HG03457 (cell line): ENCODE measurements at regions not wholly inside any gene's neighbourhood (a gene's known extent, or its start where the extent isn't known, plus 50 kb on each side); places are given as distances from the start of the nearest gene placed in this dataset.

Experiments used
- ATAC-seq: cut with Tn5 transposase; IDR thresholded peaks from one replicate; pipeline ENCODE4 v1.9.1; 2021; ENCODE audit warnings: moderate number of reproducible peaks; ENCODE audit not compliant: unreplicated experiment

- ATAC-seq: peak; percentile 61
Measured at GRCh38 chr1:172883387-172883791, 167.4 kb downstream of the TNFSF18 start.

- ATAC-seq: no peak
Measured at GRCh38 chr1:172883844-172884243, 166.9 kb downstream of the TNFSF18 start.

GRCh38 chr1:172885411-172885810 is 165.3 kb downstream of the TNFSF18 start:
- ATAC-seq: no peak

- no peak for ATAC-seq
Measured at GRCh38 chr1:172885971-172886370, 164.8 kb downstream of the TNFSF18 start.

GRCh38 chr1:172887162-172887561 is 163.6 kb downstream of the TNFSF18 start:
- no peak for ATAC-seq

GRCh38 chr1:172893146-172893841 is 157.4 kb downstream of the TNFSF18 start:
- no peak for ATAC-seq

GRCh38 chr1:172894349-172895049 is 156.2 kb downstream of the TNFSF18 start:
- no peak for ATAC-seq

- ATAC-seq: no peak
Measured at GRCh38 chr1:172895050-172895460, 155.7 kb downstream of the TNFSF18 start.

GRCh38 chr1:172895761-172896160 is 155.0 kb downstream of the TNFSF18 start:
- no peak for ATAC-seq

- ATAC-seq: no peak
Measured at GRCh38 chr1:172897738-172898137, 153.0 kb downstream of the TNFSF18 start.

GRCh38 chr1:172898866-172899265 is 151.9 kb downstream of the TNFSF18 start:
- no peak for ATAC-seq

GRCh38 chr1:172900376-172900997 is 150.3 kb downstream of the TNFSF18 start:
- ATAC-seq: no peak

GRCh38 chr1:172902200-172902599 is 148.5 kb downstream of the TNFSF18 start:
- ATAC-seq: no peak

- no peak for ATAC-seq
Measured at GRCh38 chr1:172902861-172903381, 147.8 kb downstream of the TNFSF18 start.

- no peak for ATAC-seq
Measured at GRCh38 chr1:172903581-172904220, 147.0 kb downstream of the TNFSF18 start.

- no peak for ATAC-seq
Measured at GRCh38 chr1:172905452-172905851, 145.3 kb downstream of the TNFSF18 start.

- ATAC-seq: no peak
Measured at GRCh38 chr1:172906778-172907592, 143.8 kb downstream of the TNFSF18 start.

- no peak for ATAC-seq
Measured at GRCh38 chr1:172907834-172908326, 142.9 kb downstream of the TNFSF18 start.

- no peak for ATAC-seq
Measured at GRCh38 chr1:172909606-172910326, 141.0 kb downstream of the TNFSF18 start.
